Umbilical cord (tissue), 1 donor: ENCODE measurements at regions not wholly inside any gene's neighbourhood (a gene's known extent, or its start where the extent isn't known, plus 50 kb on each side); places are given as distances from the start of the nearest gene placed in this dataset.

Source experiments
- DNase-seq: peaks from one replicate; pipeline ENCODE4 v3.0.0-alpha.2; 2015; ENCODE audit warnings: low spot score

- DNase-seq: no peak
These were observed 332.7 kb upstream of the MGMT start for GRCh38 chr10:129134371-129134770.

DNA sequence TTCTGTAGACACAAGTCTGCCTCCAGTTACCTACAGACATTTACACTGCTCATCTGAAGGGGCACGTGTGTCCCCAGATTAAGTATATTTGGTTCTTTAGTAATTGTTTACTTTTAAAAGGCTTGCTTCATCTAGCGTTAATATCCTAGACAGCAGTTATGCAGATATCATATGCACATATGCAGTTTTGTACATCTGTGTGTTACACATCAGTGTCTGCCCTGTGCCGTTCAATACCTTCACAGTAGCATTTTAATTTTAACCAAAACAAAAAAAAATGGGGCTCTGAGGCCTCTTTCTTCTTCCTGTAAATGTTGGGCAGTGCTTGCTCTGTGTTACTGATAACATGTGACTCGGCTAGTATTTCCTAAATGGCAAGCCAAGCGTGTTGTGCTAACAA is 331.4 kb upstream of the MGMT start:
- no peak for DNase-seq

- DNase-seq: no peak
These were observed 331.0 kb upstream of the MGMT start for GRCh38 chr10:129136074-129136473.

DNA sequence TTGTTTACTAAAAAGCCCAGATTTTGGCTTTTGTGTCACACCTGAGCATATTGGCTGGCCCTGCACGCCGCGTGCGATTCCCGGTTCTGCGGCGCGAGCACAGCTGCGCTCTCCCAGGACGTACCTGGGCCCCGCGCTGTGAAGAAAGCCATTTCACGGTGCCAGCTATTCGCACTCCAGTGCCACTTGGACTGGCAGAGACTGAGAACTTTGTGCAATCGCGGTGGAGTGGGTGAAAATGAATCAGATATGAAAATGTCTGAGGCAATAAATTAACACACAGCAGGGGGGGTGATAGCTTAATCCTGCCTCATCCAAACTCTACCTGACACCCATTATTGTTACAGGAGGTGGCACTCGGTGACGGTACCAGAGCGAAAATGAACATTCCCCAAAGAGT is 330.1 kb upstream of the MGMT start:
- no peak for DNase-seq

GRCh38 chr10:129140921-129141885 is 325.8 kb upstream of the MGMT start:
- DNase-seq: peak; percentile 9

DNA sequence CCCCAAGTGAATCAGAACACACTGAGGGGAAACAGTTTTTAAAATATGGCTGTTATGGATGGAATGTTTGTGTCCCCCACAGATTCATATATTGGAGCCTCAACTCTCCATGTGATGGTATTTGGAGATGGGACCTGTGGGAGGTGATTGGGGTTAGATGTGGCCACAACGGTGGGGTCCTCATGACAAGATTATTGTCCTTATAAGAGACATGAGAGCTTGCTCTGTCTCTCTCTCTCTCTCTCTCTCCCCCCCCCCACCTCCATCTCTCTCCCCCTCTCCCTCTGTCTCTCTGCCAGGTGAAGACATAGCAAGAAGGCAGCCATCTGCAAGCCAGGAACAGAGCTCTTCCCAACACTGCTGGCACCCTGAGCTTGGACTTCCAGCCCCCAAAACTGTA is 315.8 kb upstream of the MGMT start:
- no peak for DNase-seq

GRCh38 chr10:129156406-129156805 is 310.6 kb upstream of the MGMT start:
- DNase-seq: peak; percentile 64

DNA sequence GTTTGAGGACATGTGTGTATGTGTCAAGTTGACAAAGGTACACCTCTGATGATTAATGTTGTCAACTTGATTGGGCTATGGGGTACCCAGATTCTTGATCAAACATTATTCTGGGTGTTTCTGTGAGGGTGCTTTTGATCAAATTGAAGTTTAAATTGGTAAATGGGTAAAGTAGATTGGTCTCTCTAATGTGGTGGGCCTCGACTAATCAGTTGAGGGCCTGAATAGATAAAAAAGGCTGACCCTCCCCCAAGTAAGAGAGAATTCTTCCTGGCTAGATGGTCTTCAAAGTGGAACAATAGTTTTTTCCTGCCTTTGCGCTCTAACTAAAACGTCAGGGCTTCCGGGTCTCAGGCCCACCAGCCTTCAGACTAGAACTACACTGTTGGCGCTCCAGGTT is 309.9 kb upstream of the MGMT start:
- DNase-seq: no peak

- peak; percentile 21 for DNase-seq
These were observed 305.9 kb upstream of the MGMT start for GRCh38 chr10:129161150-129161549.

- DNase-seq: peak; percentile 27
These were observed 303.5 kb upstream of the MGMT start for GRCh38 chr10:129163531-129163930.

DNA sequence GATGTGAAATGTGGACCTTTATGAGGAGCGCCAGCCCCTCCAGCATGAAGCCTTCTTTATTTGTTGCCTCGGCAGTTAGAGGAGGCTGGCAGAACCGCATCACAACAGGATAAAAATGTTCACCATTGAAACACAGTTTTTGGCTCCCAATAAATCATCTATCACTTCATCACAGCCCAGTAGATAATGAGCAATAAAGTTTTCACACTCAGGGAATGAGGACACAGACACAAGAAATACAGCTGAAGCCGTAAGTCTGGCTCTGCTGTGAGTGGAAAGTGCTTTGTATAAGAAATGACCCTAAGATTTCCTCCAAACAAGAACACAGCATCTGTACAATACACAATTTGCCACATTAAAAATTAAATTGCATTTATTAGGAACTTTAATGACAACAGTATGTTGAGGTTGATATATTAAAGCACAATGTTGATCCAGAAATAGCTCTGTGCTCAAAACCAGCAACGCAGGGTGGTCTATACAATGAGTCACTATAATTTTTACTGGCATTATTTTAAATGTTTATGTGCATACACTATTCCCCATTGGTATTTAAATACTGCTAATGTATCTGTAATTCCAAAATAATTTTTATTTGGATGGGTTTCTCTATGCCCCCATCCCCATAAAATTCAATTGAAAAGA is 301.8 kb upstream of the MGMT start:
- no peak for DNase-seq

DNA sequence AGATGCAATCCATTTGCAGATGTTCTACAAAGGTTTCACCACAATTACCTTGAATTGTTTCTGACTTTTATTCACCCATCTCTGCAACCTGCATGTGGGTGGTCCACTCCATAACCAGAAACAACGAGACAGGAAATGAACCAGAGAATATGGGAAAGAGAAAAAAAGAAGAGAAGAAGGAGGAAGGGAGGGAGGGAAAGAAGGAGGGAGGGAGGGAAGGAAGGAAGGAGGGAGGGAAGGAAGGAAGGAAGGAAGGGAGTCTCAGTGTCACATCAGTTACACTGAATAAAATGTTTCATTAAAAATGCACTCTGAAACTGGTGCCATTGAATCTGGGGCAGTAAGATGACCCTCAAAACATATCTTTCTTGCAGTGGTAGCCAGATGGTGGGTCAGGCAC is 301.3 kb upstream of the MGMT start:
- DNase-seq: no peak

- DNase-seq: no peak
These were observed 298.4 kb upstream of the MGMT start for GRCh38 chr10:129168660-129169059.

- no peak for DNase-seq
These were observed 297.9 kb upstream of the MGMT start for GRCh38 chr10:129169115-129169514.

DNA sequence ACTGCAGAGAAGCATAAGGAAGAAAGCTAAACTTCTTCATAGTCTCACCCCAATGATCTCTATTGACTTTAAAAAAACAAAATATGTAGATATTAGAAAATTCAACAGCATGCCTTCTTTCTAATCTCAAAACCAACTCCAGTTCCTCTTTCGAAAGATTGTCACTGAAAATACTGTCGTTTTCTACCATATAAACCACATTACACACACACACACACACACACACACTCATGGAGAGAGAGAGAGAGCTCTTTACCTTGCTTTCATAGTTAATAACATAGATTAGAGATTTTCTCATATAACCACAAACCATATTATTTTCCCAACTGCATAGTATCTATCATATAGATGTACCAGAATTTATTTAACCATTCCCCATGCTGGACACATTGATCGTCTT is 296.2 kb upstream of the MGMT start:
- no peak for DNase-seq

GRCh38 chr10:129171812-129172211 is 295.2 kb upstream of the MGMT start:
- DNase-seq: no peak

- DNase-seq: no peak
These were observed 292.6 kb upstream of the MGMT start for GRCh38 chr10:129174232-129175014.

DNA sequence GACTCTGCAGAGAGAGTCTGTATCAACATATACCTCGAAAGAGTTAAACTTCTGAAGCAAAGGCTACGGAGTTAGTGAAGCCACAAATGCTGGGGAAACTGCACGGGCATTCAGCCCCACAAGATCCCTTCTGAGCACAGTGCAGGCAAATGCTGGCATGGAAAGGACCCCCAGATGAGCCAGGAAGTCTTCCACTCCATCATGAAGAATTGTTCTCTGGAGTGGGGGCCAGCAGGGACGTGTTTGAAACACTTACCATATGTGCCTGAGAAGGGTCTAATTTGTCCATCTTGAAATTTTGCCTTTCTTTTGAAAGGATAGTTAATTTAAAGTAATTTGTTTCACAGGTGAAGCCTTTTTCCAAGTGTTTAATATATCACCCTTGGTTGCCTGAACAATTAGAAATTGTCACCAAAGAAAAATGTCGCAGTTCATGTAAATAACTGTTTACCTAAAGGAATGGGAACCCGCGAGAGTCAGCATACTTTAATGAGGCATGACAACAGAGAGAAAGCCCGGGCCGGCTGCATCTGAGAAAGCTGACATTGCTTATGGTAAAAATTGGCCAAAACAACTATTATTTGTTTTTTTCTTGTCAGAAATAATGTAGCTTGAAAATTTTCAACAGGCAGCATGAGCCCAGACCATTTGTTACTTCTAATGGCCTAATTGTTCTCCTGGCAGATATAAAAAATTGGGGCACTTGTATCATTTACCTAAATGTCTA is 287.6 kb upstream of the MGMT start:
- DNase-seq: no peak

- DNase-seq: no peak
These were observed 286.9 kb upstream of the MGMT start for GRCh38 chr10:129179972-129180678.

DNA sequence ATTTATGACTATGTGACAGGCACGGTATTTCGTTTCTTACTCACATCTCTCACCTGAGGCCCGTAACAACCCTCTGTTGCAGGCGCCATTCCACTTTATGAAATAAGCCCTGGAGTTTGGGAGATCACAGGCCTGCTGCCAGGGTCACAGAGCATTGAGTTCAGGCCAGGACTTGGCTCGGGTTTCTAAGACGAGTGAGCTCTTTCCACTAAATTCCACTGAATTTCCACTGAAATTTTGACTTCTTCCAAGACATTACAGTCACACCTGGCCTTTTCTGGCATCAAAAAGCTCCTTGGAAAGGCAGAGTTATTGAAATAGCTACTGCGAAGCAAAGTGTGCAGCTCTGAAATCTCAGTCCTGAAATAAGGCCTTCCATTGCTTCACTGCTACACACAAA is 282.8 kb upstream of the MGMT start:
- DNase-seq: no peak

- no peak for DNase-seq
These were observed 279.7 kb upstream of the MGMT start for GRCh38 chr10:129187331-129187730.
